Chondrocyte (in vitro differentiated cells): ENCODE measurements at regions not wholly inside any gene's neighbourhood (a gene's known extent, or its start where the extent isn't known, plus 50 kb on each side); places are given as distances from the start of the nearest gene placed in this dataset.

Experiments used
- DNase-seq: peaks from one replicate; pipeline ENCODE4 v3.0.0; 2021; ENCODE audit warnings: mixed read lengths, low spot score
- H3K27ac Mint-ChIP-seq: one replicate; pipeline ENCODE4 v1.8.0; 2021; ENCODE audit warnings: mild to moderate bottlenecking, moderate library complexity, mixed read lengths; ENCODE audit not compliant: unreplicated experiment
- H3K27me3 Mint-ChIP-seq: 2 replicates; pipeline ENCODE4 v1.8.0; 2021; ENCODE audit warnings: low read depth, mixed read lengths
- H3K36me3 Mint-ChIP-seq: 2 replicates; pipeline ENCODE4 v1.8.0; 2021; ENCODE audit warnings: low read depth, mixed read lengths
- H3K4me1 Mint-ChIP-seq: 2 replicates; pipeline ENCODE4 v1.8.0; 2021; ENCODE audit warnings: low read depth, mild to moderate bottlenecking, mixed read lengths
- H3K4me3 Mint-ChIP-seq: one replicate; pipeline ENCODE4 v1.8.0; 2021; ENCODE audit warnings: mild to moderate bottlenecking, moderate library complexity, mixed read lengths; ENCODE audit not compliant: unreplicated experiment
- H3K9me3 Mint-ChIP-seq: 2 replicates; pipeline ENCODE4 v1.8.0; 2021; ENCODE audit warnings: low read depth, mixed read lengths
- CTCF ChIP-seq: fragments of 200-600 bp; sonication (generic); IDR thresholded peaks from 2 replicates; pipeline ENCODE4 v1.5.0; 2021; ENCODE audit warnings: antibody characterized with exemption, mild to moderate bottlenecking, moderate library complexity

GRCh38 chr6:148064406-148065134, 278.1 kb upstream of the SASH1 start:
- H3K27ac Mint-ChIP-seq, result no peak overlapping the region
- no peak for TF ChIP-seq CTCF
- peaks cover 22% of the 10 kb centered on the region for H3K9me3 Mint-ChIP-seq
- no peaks in the 10 kb centered on the region for H3K4me1 Mint-ChIP-seq
- no peak overlapping the region for H3K4me3 Mint-ChIP-seq
- H3K27me3 Mint-ChIP-seq, result no peaks in the 10 kb centered on the region
- H3K36me3 Mint-ChIP-seq, result peaks cover 4% of the 10 kb centered on the region
- DNase-seq, result no peak

GRCh38 chr6:148068437-148069061, 274.1 kb upstream of the SASH1 start:
- no peak for DNase-seq
- TF ChIP-seq CTCF, result no peak
- H3K4me1 Mint-ChIP-seq, result no peaks in the 10 kb centered on the region
- H3K27ac Mint-ChIP-seq, result no peak overlapping the region
- H3K9me3 Mint-ChIP-seq, result peaks cover 18% of the 10 kb centered on the region
- H3K27me3 Mint-ChIP-seq, result no peaks in the 10 kb centered on the region
- H3K4me3 Mint-ChIP-seq, result no peak overlapping the region
- H3K36me3 Mint-ChIP-seq, result peaks cover 1% of the 10 kb centered on the region

- H3K27ac Mint-ChIP-seq, result no peak overlapping the region
- no peaks in the 10 kb centered on the region for H3K4me1 Mint-ChIP-seq
- TF ChIP-seq CTCF, result no peak
- no peak overlapping the region for H3K4me3 Mint-ChIP-seq
- peaks cover 15% of the 10 kb centered on the region for H3K9me3 Mint-ChIP-seq
- no peak for DNase-seq
- no peaks in the 10 kb centered on the region for H3K36me3 Mint-ChIP-seq
- no peaks in the 10 kb centered on the region for H3K27me3 Mint-ChIP-seq
Measured at GRCh38 chr6:148069256-148069655, 273.4 kb upstream of the SASH1 start.

- Mint-ChIP-seq H3K4me3 (no peak overlapping the region), H3K4me1 (no peaks in the 10 kb centered on the region), H3K27ac (no peak overlapping the region), H3K27me3 (no peaks in the 10 kb centered on the region), H3K36me3 (no peaks in the 10 kb centered on the region), H3K9me3 (peaks cover 13% of the 10 kb centered on the region)
- no peak for TF ChIP-seq CTCF
- DNase-seq, result no peak
Measured at GRCh38 chr6:148074291-148074690, 268.3 kb upstream of the SASH1 start.

GRCh38 chr6:148074738-148075137, 267.9 kb upstream of the SASH1 start:
- Mint-ChIP-seq H3K27ac (no peak overlapping the region), H3K4me3 (no peak overlapping the region), H3K9me3 (peaks cover 13% of the 10 kb centered on the region), H3K36me3 (no peaks in the 10 kb centered on the region), H3K27me3 (no peaks in the 10 kb centered on the region), H3K4me1 (no peaks in the 10 kb centered on the region)
- no peak for DNase-seq
- TF ChIP-seq CTCF, result no peak
